H1 (cell line): ENCODE measurements at regions not wholly inside any gene's neighbourhood (a gene's known extent, or its start where the extent isn't known, plus 50 kb on each side); places are given as distances from the start of the nearest gene placed in this dataset.

Source experiments
- CTCF ChIA-PET: fragments of 300-600 bp; sonication (Branson Sonifier 250); formaldehyde crosslinking; loops from one replicate; lab custom pipeline; 2021; ENCODE audit not compliant: partially characterized antibody; lab: Charles Lee
- POLR2A ChIA-PET: fragments of 300-600 bp; sonication (Branson Sonifier 250); formaldehyde crosslinking; loops from one replicate; lab custom pipeline; 2021; ENCODE audit warnings: inconsistent platforms; ENCODE audit not compliant: partially characterized antibody; lab: Charles Lee
- DNase-seq, 2 experiments: peaks; one replicate each; pipeline versions ENCODE4 v3.0.0 to v3.0.0-alpha.2; 2010 to 2022; ENCODE audit warnings: low spot score in 2 of 2, low read depth in 1 of 2, mixed read lengths in 1 of 2
- FAIRE-seq: peaks from 2 replicates; lab custom pipeline; 2011; peaks lifted over from hg19 to GRCh38; lab: Jason Lieb, UNC
- H2AFZ ChIP-seq: 2 replicates; pipeline ENCODE4 v1.8.1; 2012; ENCODE audit warnings: low read length, inconsistent platforms
- H2AK5ac ChIP-seq: 2 replicates; pipeline ENCODE4 v1.6.1; 2013; ENCODE audit warnings: low read depth, low read length
- H2BK120ac ChIP-seq: replicated peaks from 2 replicates; pipeline ENCODE3; 2013; ENCODE audit warnings: low read depth, low read length, inconsistent platforms
- H2BK12ac ChIP-seq: 2 replicates; pipeline ENCODE4 v1.6.1; 2013; ENCODE audit warnings: low read depth, low read length
- H2BK15ac ChIP-seq: 2 replicates; pipeline ENCODE4 v1.6.1; 2013; ENCODE audit warnings: low read length
- H2BK20ac ChIP-seq: 2 replicates; pipeline ENCODE4 v1.6.1; 2013; ENCODE audit warnings: low read length
- H2BK5ac ChIP-seq: 2 replicates; pipeline ENCODE4 v1.6.1; 2013; ENCODE audit warnings: low read depth, low read length
- H3K14ac ChIP-seq: 2 replicates; pipeline ENCODE4 v1.6.1; 2013; ENCODE audit warnings: inconsistent platforms; ENCODE audit not compliant: insufficient read length
- H3K18ac ChIP-seq: 2 replicates; pipeline ENCODE4 v1.6.1; 2013; ENCODE audit warnings: low read length; ENCODE audit errors: extremely low read depth
- H3K23ac ChIP-seq: 2 replicates; pipeline ENCODE4 v1.6.1; 2013; ENCODE audit warnings: inconsistent platforms; ENCODE audit not compliant: insufficient read length
- H3K23me2 ChIP-seq: 2 replicates; pipeline ENCODE4 v1.6.1; 2013; ENCODE audit warnings: low read depth, low read length
- H3K27ac ChIP-seq: 2 replicates; pipeline ENCODE4 v1.6.1; 2011; ENCODE audit warnings: low read depth, low read length, inconsistent platforms
- H3K27me3 ChIP-seq, 4 experiments: replicated peaks in 1 of 4; 1 replicate in 1 of 4; 2 replicates in 3 of 4; pipeline versions ENCODE4 v1.6.1 to v1.8.1; 2011 to 2013; ENCODE audit warnings: low read length in 3 of 4, mild to moderate bottlenecking in 3 of 4, inconsistent platforms in 2 of 4, mixed read lengths in 2 of 4, moderate library complexity in 1 of 4; ENCODE audit not compliant: control insufficient read depth in 3 of 4, insufficient read depth in 3 of 4; ENCODE audit errors: extremely low read depth in 1 of 4
- H3K36me3 ChIP-seq, 4 experiments: 2 replicates each; pipeline versions ENCODE4 v1.6.1 to v1.8.1; 2011 to 2013; ENCODE audit warnings: mild to moderate bottlenecking in 4 of 4, low read length in 3 of 4, moderate library complexity in 2 of 4, control low read depth in 1 of 4, inconsistent platforms in 1 of 4; ENCODE audit not compliant: insufficient read depth in 4 of 4, control insufficient read depth in 2 of 4
- H3K4ac ChIP-seq: replicated peaks from 2 replicates; pipeline ENCODE3; 2013; ENCODE audit warnings: low read length, low read depth, mixed read lengths, inconsistent platforms; ENCODE audit not compliant: insufficient read length
- H3K4me1 ChIP-seq, 4 experiments: replicated peaks in 1 of 4; 1 replicate in 1 of 4; 2 replicates in 3 of 4; pipeline versions ENCODE4 v1.6.1 to v1.8.1; 2011 to 2013; ENCODE audit warnings: low read length in 3 of 4, inconsistent platforms in 2 of 4, mixed read lengths in 1 of 4; ENCODE audit not compliant: insufficient read depth in 4 of 4, control insufficient read depth in 3 of 4
- H3K4me2 ChIP-seq, 2 experiments: 2 replicates each; pipeline versions ENCODE4 v1.6.1 to v1.8.1; 2011 to 2013; ENCODE audit warnings: low read depth in 2 of 2, low read length in 2 of 2, control low read depth in 1 of 2, inconsistent platforms in 1 of 2, mild to moderate bottlenecking in 1 of 2; ENCODE audit not compliant: insufficient read depth in 1 of 2
- H3K4me3 ChIP-seq, 4 experiments: fragments of 200-600, 300-600 bp in 1 of 4; sonication (generic), shearing (Covaris generic), sonication (Bioruptor Twin) in 1 of 4; 2 replicates each; pipeline versions ENCODE4 v1.5.1 to v1.8.1; 2011 to 2016; ENCODE audit warnings: low read length in 4 of 4, low read depth in 3 of 4, control low read depth in 2 of 4, inconsistent platforms in 2 of 4, mild to moderate bottlenecking in 2 of 4, mixed read lengths in 1 of 4, moderate library complexity in 1 of 4; ENCODE audit not compliant: insufficient read depth in 2 of 4; ENCODE audit errors: extremely low read depth in 1 of 4
- H3K56ac ChIP-seq: replicated peaks from 2 replicates; pipeline ENCODE3; 2013; ENCODE audit warnings: low read depth, mild to moderate bottlenecking, mixed read lengths, low read length, inconsistent platforms; ENCODE audit not compliant: insufficient read length
- H3K79me1 ChIP-seq: 2 replicates; pipeline ENCODE4 v1.6.1; 2013; ENCODE audit warnings: low read depth, low read length, control low read depth
- H3K79me2 ChIP-seq, 2 experiments: 2 replicates each; pipeline versions ENCODE4 v1.6.1 to v1.8.1; 2012 to 2013; ENCODE audit warnings: low read length in 2 of 2, mild to moderate bottlenecking in 2 of 2, inconsistent platforms in 1 of 2; ENCODE audit not compliant: insufficient read depth in 2 of 2, control insufficient read depth in 1 of 2
- H3K9ac ChIP-seq, 4 experiments: replicated peaks in 1 of 4; 1 replicate in 1 of 4; 2 replicates in 3 of 4; pipeline versions ENCODE4 v1.6.1 to v1.8.1; 2011 to 2013; ENCODE audit warnings: low read depth in 3 of 4, low read length in 3 of 4, control low read depth in 2 of 4, mild to moderate bottlenecking in 2 of 4, moderate library complexity in 2 of 4, inconsistent platforms in 1 of 4; ENCODE audit errors: extremely low read depth in 1 of 4
- H3K9me3 ChIP-seq, 2 experiments: 2 replicates each; pipeline versions ENCODE4 v1.6.1 to v1.8.1; 2012 to 2013; ENCODE audit warnings: mild to moderate bottlenecking in 2 of 2, moderate library complexity in 2 of 2, control low read depth in 1 of 2, inconsistent platforms in 1 of 2, low read depth in 1 of 2, low read length in 1 of 2, mixed read lengths in 1 of 2; ENCODE audit not compliant: insufficient read depth in 2 of 2
- H4K20me1 ChIP-seq, 2 experiments: replicated peaks in 1 of 2; 2 replicates each; pipeline versions ENCODE3 to v1.8.1; 2011 to 2013; ENCODE audit warnings: inconsistent platforms in 2 of 2, low read length in 2 of 2, mild to moderate bottlenecking in 1 of 2; ENCODE audit not compliant: insufficient read depth in 2 of 2, control insufficient read depth in 1 of 2
- H4K5ac ChIP-seq: 2 replicates; pipeline ENCODE4 v1.6.1; 2013; ENCODE audit warnings: low read length, low read depth, mixed read lengths, inconsistent platforms; ENCODE audit not compliant: insufficient read length
- H4K8ac ChIP-seq: 2 replicates; pipeline ENCODE4 v1.8.0; 2013; ENCODE audit warnings: mild to moderate bottlenecking, moderate library complexity, low read length, inconsistent platforms; ENCODE audit not compliant: insufficient read depth; ENCODE audit errors: extremely low read depth
- H4K91ac ChIP-seq: replicated peaks from 2 replicates; pipeline ENCODE3; 2013; ENCODE audit warnings: low read length, mixed read lengths, inconsistent platforms; ENCODE audit not compliant: insufficient read length
- ATF3 ChIP-seq: IDR thresholded peaks from 2 replicates; pipeline ENCODE4 v1.6.1; 2011; ENCODE audit warnings: low read depth, mild to moderate bottlenecking, low read length; ENCODE audit not compliant: insufficient read depth
- BCL11A ChIP-seq, 2 experiments: IDR thresholded peaks; one replicate each; pipeline ENCODE4 v1.6.1; 2011; ENCODE audit warnings: low read depth in 2 of 2, low read length in 2 of 2, mild to moderate bottlenecking in 2 of 2
- E2F6 ChIP-seq: IDR thresholded peaks from 2 replicates; pipeline ENCODE4 v1.6.1; 2012; ENCODE audit warnings: inconsistent platforms
- FOSL1 ChIP-seq: IDR thresholded peaks from 2 replicates; pipeline ENCODE4 v1.6.1; 2011; ENCODE audit warnings: mild to moderate bottlenecking, low read depth, low read length, moderate library complexity; ENCODE audit not compliant: insufficient read depth
- GTF2F1 ChIP-seq: IDR thresholded peaks from 2 replicates; pipeline ENCODE4 v1.6.1; 2012; ENCODE audit warnings: low read depth, low read length, improper control_type of control experiment, borderline replicate concordance
- KDM1A ChIP-seq: fragments of 200-600, 300-600 bp; sonication (generic); IDR thresholded peaks from 2 replicates; pipeline ENCODE4 v1.7.1; 2016; ENCODE audit warnings: mild to moderate bottlenecking, low read length, borderline replicate concordance
- KDM4A ChIP-seq: IDR thresholded peaks from one replicate; pipeline ENCODE4 v1.7.1; 2012; ENCODE audit warnings: low read depth, mild to moderate bottlenecking, moderate library complexity, low read length, inconsistent platforms; ENCODE audit not compliant: severe bottlenecking
- POLR2A ChIP-seq, 2 experiments: IDR thresholded peaks; 1 replicate in 1 of 2; 2 replicates in 1 of 2; pipeline ENCODE4 v1.6.1; 2011; ENCODE audit warnings: low read depth in 2 of 2, low read length in 2 of 2, mild to moderate bottlenecking in 2 of 2; ENCODE audit errors: control extremely low read depth in 1 of 2
- RNF2 ChIP-seq: fragments of 200-900, 300-1000 bp; sonication (generic); IDR thresholded peaks from 2 replicates; pipeline ENCODE4 v1.7.1; 2016; ENCODE audit warnings: borderline replicate concordance, low read depth, mild to moderate bottlenecking, antibody characterized with exemption, low read length; ENCODE audit not compliant: poor library complexity, severe bottlenecking; ENCODE audit errors: missing control alignments
- RXRA ChIP-seq: IDR thresholded peaks from 2 replicates; pipeline ENCODE4 v1.6.1; 2011; ENCODE audit warnings: low read depth, mild to moderate bottlenecking, low read length, moderate library complexity; ENCODE audit not compliant: insufficient read depth
- SIN3A ChIP-seq, 2 experiments: IDR thresholded peaks in 1 of 2; conservative IDR thresholded peaks in 1 of 2; 2 replicates each; pipeline ENCODE4 v1.6.1; 2011 to 2012; ENCODE audit warnings: low read length in 2 of 2, improper control_type of control experiment in 1 of 2, low read depth in 1 of 2, mild to moderate bottlenecking in 1 of 2
- SUZ12 ChIP-seq: fragments of 200-600 bp; sonication (generic); IDR thresholded peaks from 2 replicates; pipeline ENCODE4 v1.6.1; 2012; ENCODE audit warnings: mild to moderate bottlenecking, inconsistent platforms, low read length, moderate library complexity, mixed read lengths
- WGBS, 2 experiments: shearing (Covaris generic) in 1 of 2; methylation state at CpG; one replicate each; pipeline versions ENCODE4 v1.1.6 to v1.1.7; 2013 to 2015; ENCODE audit warnings: low lambda C conversion rate in 2 of 2, mixed read lengths in 2 of 2, inconsistent platforms in 1 of 2, low coverage in 1 of 2, missing lambda C conversion rate in 1 of 2; ENCODE audit not compliant: insufficient replicate concordance in 2 of 2, insufficient coverage in 1 of 2, insufficient read length in 1 of 2; ENCODE audit errors: extremely low coverage in 1 of 2, missing lambda C conversion rate in 1 of 2; 5-methylcytosine and 5-hydroxymethylcytosine counted together
- TF ChIP-seq, protein P1 (sequence below): IDR thresholded peaks from 2 replicates; pipeline ENCODE4 v1.6.1; 2012; ENCODE audit warnings: inconsistent platforms

DNA sequence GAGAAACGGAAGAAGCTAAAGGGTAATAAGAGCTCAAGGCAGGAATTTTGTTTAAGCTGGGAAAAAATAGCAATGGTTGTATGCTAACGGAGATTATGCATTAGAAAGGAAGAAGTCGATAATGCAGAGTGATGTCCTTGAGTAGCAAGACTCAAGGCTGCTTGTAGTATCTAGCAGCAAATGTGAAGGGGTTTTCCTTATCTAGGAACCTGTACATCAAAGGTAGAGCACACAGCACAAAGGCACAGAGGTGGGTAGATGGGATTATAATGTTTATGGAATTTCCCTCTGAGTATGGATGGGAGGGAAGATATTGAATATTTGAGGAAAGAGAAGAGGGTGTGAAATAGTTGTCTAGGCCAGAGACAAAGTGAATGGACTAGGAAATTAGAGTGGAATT, 114.1 kb downstream of the PROX1 start:
- Histone ChIP-seq H4K20me1 (no peaks in the 10 kb centered on the region), H3K18ac (no peak overlapping the region), H3K23me2 (no peaks in the 10 kb centered on the region), H3K27ac (no peak overlapping the region), H3K4ac (no peak overlapping the region), H3K23ac (no peak overlapping the region), H3K14ac (no peak overlapping the region), H3K4me1 (no peaks in the 10 kb centered on the region), H4K5ac (no peak overlapping the region), H2AFZ (no peak overlapping the region), H3K27me3 (no peaks in the 10 kb centered on the region), H4K8ac (no peak overlapping the region), H2BK120ac (no peak overlapping the region), H3K9ac (no peak overlapping the region), H3K4me3 (no peak overlapping the region), H2BK20ac (no peak overlapping the region), H3K79me1 (no peaks in the 10 kb centered on the region), H3K79me2 (no peaks in the 10 kb centered on the region), H2BK15ac (no peak overlapping the region), H2BK12ac (no peak overlapping the region), H3K9me3 (no peaks in the 10 kb centered on the region), H3K4me2 (no peak overlapping the region), H2BK5ac (no peak overlapping the region), H4K91ac (no peak overlapping the region), H2AK5ac (no peak overlapping the region), H3K36me3 (no peaks in the 10 kb centered on the region), H3K56ac (no peak overlapping the region)
- CTCF ChIA-PET = interaction anchor here (1.4 kb wide), 1 partner anchor 11 kb away, joined by 4 read pairs; no protein-coding TSS in a partner anchor
- POLR2A ChIA-PET = no interaction called here
- FAIRE-seq (no peak), DNase-seq (no peak)
- WGBS, 2 experiments = 88% methylated on average over 3 of the region's 3 CpGs; no CpG with 5 or more reads in 1 of the 2 experiments
- TF ChIP-seq SUZ12 = no peak
- TF ChIP-seq FOSL1 = no peak
- no peak for TF ChIP-seq RNF2
- no peak for TF ChIP-seq ATF3
- TF ChIP-seq KDM1A = no peak
- no peak for TF ChIP-seq GTF2F1
- TF ChIP-seq SIN3A (conservative IDR thresholded peaks at IDR 0.05 in 1 of 2, IDR thresholded peaks at IDR 0.05 in 1 of 2; ENCODE audit: low read depth in 1 of 2, low read length in 2 of 2) = no peak
- TF ChIP-seq RXRA = no peak
- TF ChIP-seq POLR2A (IDR thresholded peaks at IDR 0.05; ENCODE audit: control extremely low read depth in 1 of 2, low read depth in 2 of 2, low read length in 2 of 2) = no peak
- TF ChIP-seq, protein P1, sequence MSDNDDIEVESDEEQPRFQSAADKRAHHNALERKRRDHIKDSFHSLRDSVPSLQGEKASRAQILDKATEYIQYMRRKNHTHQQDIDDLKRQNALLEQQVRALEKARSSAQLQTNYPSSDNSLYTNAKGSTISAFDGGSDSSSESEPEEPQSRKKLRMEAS = no peak
- no peak for TF ChIP-seq KDM4A
- no peak for TF ChIP-seq E2F6
- TF ChIP-seq BCL11A (IDR thresholded peaks at IDR 0.05; ENCODE audit: low read depth in 2 of 2, low read length in 2 of 2) = no peak
